Thyroid gland (tissue), 4 donors: ENCODE measurements at regions not wholly inside any gene's neighbourhood (a gene's known extent, or its start where the extent isn't known, plus 50 kb on each side); places are given as distances from the start of the nearest gene placed in this dataset.

Source experiments
- CTCF ChIP-seq, 6 experiments: fragments of 200-600 bp in 3 of 6; fragments of 450-650 bp in 3 of 6; sonication (generic) in 3 of 6; IDR thresholded peaks; one replicate each; pipeline ENCODE4 v1.5.1; 2016 to 2019; ENCODE audit warnings: antibody characterized with exemption in 6 of 6, mild to moderate bottlenecking in 2 of 6, inconsistent platforms in 1 of 6, moderate library complexity in 1 of 6
- POLR2A ChIP-seq, 2 donors: fragments of 450-650 bp; IDR thresholded peaks; one replicate each; pipeline ENCODE4 v1.6.1; 2017; ENCODE audit warnings: antibody characterized with exemption in 2 of 2, mild to moderate bottlenecking in 2 of 2, moderate library complexity in 1 of 2

DNA sequence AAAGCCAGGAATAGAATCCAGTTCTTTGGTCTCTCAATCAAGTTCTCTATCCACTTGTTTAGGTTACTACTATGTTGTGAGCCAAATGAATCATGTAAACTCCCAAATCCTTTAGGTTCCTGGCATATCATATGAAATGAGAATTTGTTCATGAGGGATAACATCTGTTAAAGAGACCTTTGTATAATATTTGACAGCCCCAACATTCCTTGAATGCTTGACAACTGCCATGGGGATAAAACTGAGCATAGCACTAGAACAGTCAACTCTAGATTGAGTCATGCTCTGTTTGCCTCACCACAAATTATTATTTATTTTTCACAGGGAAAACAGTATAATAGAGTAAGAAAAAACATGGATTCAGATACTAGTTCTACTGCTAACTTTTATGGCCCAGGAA is 93.3 kb downstream of the NAA11 start:
- no peak for TF ChIP-seq CTCF (IDR thresholded peaks at IDR 0.05)
- no peak for TF ChIP-seq POLR2A (IDR thresholded peaks at IDR 0.05)
